ENCODE measurements at regions not wholly inside any gene's neighbourhood (a gene's known extent, or its start where the extent isn't known, plus 50 kb on each side); places are given as distances from the start of the nearest gene placed in this dataset.

DNA sequence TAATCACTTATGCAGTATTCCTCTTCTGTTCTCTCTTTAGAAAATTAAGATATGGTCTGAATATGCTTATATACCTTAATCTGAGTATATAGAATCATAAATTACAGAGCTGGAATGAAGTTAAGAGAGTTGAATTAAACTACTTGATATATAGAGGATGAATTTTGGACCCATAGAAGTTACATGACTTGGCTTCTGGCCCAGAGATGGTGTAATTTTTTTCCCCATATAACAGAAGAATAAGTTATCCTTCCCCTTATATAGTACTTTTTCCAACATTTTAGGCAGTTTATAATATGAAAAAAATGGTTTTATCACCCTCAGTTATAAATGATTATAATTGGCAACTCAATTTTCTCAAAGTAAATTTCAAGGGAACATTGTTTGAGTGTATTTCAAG is 616.3 kb downstream of the TBC1D4 start:
- Histone ChIP-seq H3K27me3 (replicated peaks in 1 of 2; ENCODE audit: control insufficient read depth in 2 of 2, insufficient read depth in 2 of 2, low read length in 1 of 2) (no peaks in the 10 kb centered on the region), H3K79me2 (ENCODE audit: control insufficient read depth, insufficient read depth, low read length) (no peaks in the 10 kb centered on the region), H3K4me2 (ENCODE audit: control insufficient read depth, insufficient read depth) (no peak overlapping the region), H3K9ac (ENCODE audit: control insufficient read depth, insufficient read depth, low read length) (no peak overlapping the region), H3K27ac (ENCODE audit: control insufficient read depth, insufficient read depth) (no peak overlapping the region), H4K20me1 (ENCODE audit: control insufficient read depth, insufficient read depth) (no peaks in the 10 kb centered on the region), H2AFZ (ENCODE audit: control insufficient read depth, low read depth, low read length) (no peak overlapping the region), H3K9me3 (replicated peaks; ENCODE audit: control insufficient read depth, insufficient read depth, low read length) (no peaks in the 10 kb centered on the region), H3K4me3 (no peak overlapping the region), H3K4me1 (ENCODE audit: control insufficient read depth, insufficient read depth, low read length) (no peaks in the 10 kb centered on the region), H3K36me3 (ENCODE audit: control insufficient read depth in 2 of 2, insufficient read depth in 2 of 2, low read length in 1 of 2) (no peaks in the 10 kb centered on the region)
- FAIRE-seq: no peak
- POLR2A ChIA-PET: no interaction called here
- in situ Hi-C loops (cut with MboI): no loop called here
- DNase-seq (ENCODE audit: low read depth, low spot score): no peak
- RAD21 ChIA-PET (ENCODE audit: unreplicated experiment): no interaction called here
- no peak for TF ChIP-seq CREM (IDR thresholded peaks at IDR 0.05; ENCODE audit: low read depth)
- TF ChIP-seq, protein P1, sequence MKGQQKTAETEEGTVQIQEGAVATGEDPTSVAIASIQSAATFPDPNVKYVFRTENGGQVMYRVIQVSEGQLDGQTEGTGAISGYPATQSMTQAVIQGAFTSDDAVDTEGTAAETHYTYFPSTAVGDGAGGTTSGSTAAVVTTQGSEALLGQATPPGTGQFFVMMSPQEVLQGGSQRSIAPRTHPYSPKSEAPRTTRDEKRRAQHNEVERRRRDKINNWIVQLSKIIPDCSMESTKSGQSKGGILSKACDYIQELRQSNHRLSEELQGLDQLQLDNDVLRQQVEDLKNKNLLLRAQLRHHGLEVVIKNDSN (IDR thresholded peaks at IDR 0.05; ENCODE audit: borderline replicate concordance, extremely low read length, insufficient read depth, low read depth, low read length): no peak
- no peak for TF ChIP-seq MXI1 (IDR thresholded peaks at IDR 0.05; ENCODE audit: low read depth, low read length)
- TF ChIP-seq, protein P2, sequence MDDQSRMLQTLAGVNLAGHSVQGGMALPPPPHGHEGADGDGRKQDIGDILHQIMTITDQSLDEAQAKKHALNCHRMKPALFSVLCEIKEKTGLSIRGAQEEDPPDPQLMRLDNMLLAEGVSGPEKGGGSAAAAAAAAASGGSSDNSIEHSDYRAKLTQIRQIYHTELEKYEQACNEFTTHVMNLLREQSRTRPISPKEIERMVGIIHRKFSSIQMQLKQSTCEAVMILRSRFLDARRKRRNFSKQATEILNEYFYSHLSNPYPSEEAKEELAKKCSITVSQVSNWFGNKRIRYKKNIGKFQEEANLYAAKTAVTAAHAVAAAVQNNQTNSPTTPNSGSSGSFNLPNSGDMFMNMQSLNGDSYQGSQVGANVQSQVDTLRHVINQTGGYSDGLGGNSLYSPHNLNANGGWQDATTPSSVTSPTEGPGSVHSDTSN (IDR thresholded peaks at IDR 0.05; ENCODE audit: insufficient replicate concordance, low read depth, low read length): no peak
- no peak for TF ChIP-seq SRF (IDR thresholded peaks at IDR 0.05; ENCODE audit: low read depth in 2 of 2, low read length in 2 of 2)
- no peak for TF ChIP-seq WRNIP1 (IDR thresholded peaks at IDR 0.05; ENCODE audit: borderline replicate concordance, low read depth, low read length)
- no peak for TF ChIP-seq RELA (IDR thresholded peaks at IDR 0.05; ENCODE audit: borderline replicate concordance, partially characterized antibody)
- TF ChIP-seq FOXK2 (IDR thresholded peaks at IDR 0.05): no peak
- TF ChIP-seq POU2F2 (IDR thresholded peaks at IDR 0.05; ENCODE audit: borderline replicate concordance, low read depth, low read length): no peak
- no peak for TF ChIP-seq ZNF24 (IDR thresholded peaks at IDR 0.05)
- TF ChIP-seq, protein P3, sequence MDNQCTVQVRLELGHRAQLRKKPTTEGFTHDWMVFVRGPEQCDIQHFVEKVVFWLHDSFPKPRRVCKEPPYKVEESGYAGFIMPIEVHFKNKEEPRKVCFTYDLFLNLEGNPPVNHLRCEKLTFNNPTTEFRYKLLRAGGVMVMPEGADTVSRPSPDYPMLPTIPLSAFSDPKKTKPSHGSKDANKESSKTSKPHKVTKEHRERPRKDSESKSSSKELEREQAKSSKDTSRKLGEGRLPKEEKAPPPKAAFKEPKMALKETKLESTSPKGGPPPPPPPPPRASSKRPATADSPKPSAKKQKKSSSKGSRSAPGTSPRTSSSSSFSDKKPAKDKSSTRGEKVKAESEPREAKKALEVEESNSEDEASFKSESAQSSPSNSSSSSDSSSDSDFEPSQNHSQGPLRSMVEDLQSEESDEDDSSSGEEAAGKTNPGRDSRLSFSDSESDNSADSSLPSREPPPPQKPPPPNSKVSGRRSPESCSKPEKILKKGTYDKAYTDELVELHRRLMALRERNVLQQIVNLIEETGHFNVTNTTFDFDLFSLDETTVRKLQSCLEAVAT (IDR thresholded peaks at IDR 0.05): no peak
- ATAC-seq: no peak
- no TSS peak for BruUV-seq (replicated peaks)
- SMC1A ChIA-PET (ENCODE audit: uncharacterized antibody, unreplicated experiment): interaction anchor here (0.6 kb wide), 2 partner anchors 196 to 1553 kb away, joined by 3 read pairs; no protein-coding TSS in a partner anchor
- intact Hi-C loops (cut with micrococcal nuclease; ENCODE audit: unreplicated experiment): no loop called here
- CTCF ChIA-PET: no interaction called here
